PC-9 (cell line): ENCODE measurements at regions not wholly inside any gene's neighbourhood (a gene's known extent, or its start where the extent isn't known, plus 50 kb on each side); places are given as distances from the start of the nearest gene placed in this dataset.

ENCODE experiments used
- BruUV-seq: library from RNA; stranded (reverse); fragments of 400-500 nt; replicated peaks from 2 replicates; lab custom pipeline; 2021; lab: Mats Ljungman, UMichigan
- CTCF ChIA-PET: fragments of 300-600 bp; sonication (Branson Sonifier 250); formaldehyde crosslinking; loops from one replicate; lab custom pipeline; 2022; ENCODE audit warnings: antibody characterized with exemption; lab: Charles Lee
- POLR2A ChIA-PET: fragments of 300-600 bp; sonication (Branson Sonifier 250); formaldehyde crosslinking; loops from one replicate; lab custom pipeline; 2022; ENCODE audit warnings: antibody characterized with exemption; ENCODE audit not compliant: unreplicated experiment; lab: Charles Lee
- DNase-seq, 2 experiments: peaks; one replicate each; pipeline versions ENCODE4 v3.0.0 to v3.0.0-alpha.2; 2015 to 2022; ENCODE audit warnings: mixed read lengths in 1 of 2
- H2AFZ ChIP-seq: fragments of 200-600 bp; sonication (generic); 2 replicates; pipeline ENCODE4 v1.8.1; 2017; ENCODE audit warnings: antibody characterized with exemption
- H3F3A ChIP-seq: fragments of 200-600 bp; sonication (generic); 2 replicates; pipeline ENCODE4 v1.8.1; 2017; ENCODE audit warnings: antibody characterized with exemption, mild to moderate bottlenecking, low read depth; ENCODE audit not compliant: insufficient read depth
- H3K27ac ChIP-seq: fragments of 200-600 bp; sonication (generic); 2 replicates; pipeline ENCODE4 v1.6.1; 2016; ENCODE audit warnings: mixed run types
- H3K27me3 ChIP-seq: fragments of 200-600 bp; sonication (generic); 2 replicates; pipeline ENCODE4 v1.6.1; 2016; ENCODE audit warnings: low read depth, mixed run types; ENCODE audit not compliant: insufficient read depth
- H3K36me3 ChIP-seq: fragments of 200-600 bp; sonication (generic); 2 replicates; pipeline ENCODE4 v1.6.1; 2016; ENCODE audit warnings: low read depth, mixed run types
- H3K4me1 ChIP-seq: fragments of 200-600 bp; sonication (generic); replicated peaks from 2 replicates; pipeline ENCODE4 v1.6.1; 2016; ENCODE audit warnings: mixed run types; ENCODE audit not compliant: insufficient read depth
- H3K4me2 ChIP-seq: fragments of 200-600 bp; sonication (generic); 2 replicates; pipeline ENCODE4 v1.6.1; 2017; ENCODE audit warnings: mixed run types
- H3K4me3 ChIP-seq: fragments of 200-600 bp; sonication (generic); 2 replicates; pipeline ENCODE4 v1.6.1; 2016; ENCODE audit warnings: mixed run types
- H3K79me2 ChIP-seq: fragments of 200-600 bp; sonication (generic); 2 replicates; pipeline ENCODE4 v1.6.1; 2017; ENCODE audit warnings: low read depth, mixed run types
- H3K9me2 ChIP-seq: fragments of 200-600 bp; sonication (generic); 2 replicates; pipeline ENCODE4 v1.8.1; 2017; ENCODE audit warnings: mild to moderate bottlenecking; ENCODE audit not compliant: insufficient read depth
- H3K9me3 ChIP-seq: fragments of 200-600 bp; sonication (generic); 2 replicates; pipeline ENCODE4 v1.8.1; 2016; ENCODE audit warnings: low read depth; ENCODE audit not compliant: insufficient read depth
- H4K20me1 ChIP-seq: fragments of 200-600 bp; sonication (generic); 2 replicates; pipeline ENCODE4 v1.8.1; 2017; ENCODE audit not compliant: insufficient read depth
- EZH2 ChIP-seq: fragments of 200-600 bp; sonication (generic); IDR thresholded peaks from 2 replicates; pipeline ENCODE4 v1.8.0; 2017; ENCODE audit warnings: antibody characterized with exemption, low read depth
- intact Hi-C: fragments of 100-400 bp; cut with micrococcal nuclease; formaldehyde crosslinking; loops from one replicate; pipeline ENCODE4 v1.10.0; 2022; ENCODE audit not compliant: unreplicated experiment
- TF ChIP-seq, protein P1 (sequence below): fragments of 200-600 bp; sonication (generic); conservative IDR thresholded peaks from 2 replicates; pipeline ENCODE4 v1.6.1; 2017; ENCODE audit warnings: mixed run types, antibody characterized with exemption, mild to moderate bottlenecking, moderate library complexity

DNA sequence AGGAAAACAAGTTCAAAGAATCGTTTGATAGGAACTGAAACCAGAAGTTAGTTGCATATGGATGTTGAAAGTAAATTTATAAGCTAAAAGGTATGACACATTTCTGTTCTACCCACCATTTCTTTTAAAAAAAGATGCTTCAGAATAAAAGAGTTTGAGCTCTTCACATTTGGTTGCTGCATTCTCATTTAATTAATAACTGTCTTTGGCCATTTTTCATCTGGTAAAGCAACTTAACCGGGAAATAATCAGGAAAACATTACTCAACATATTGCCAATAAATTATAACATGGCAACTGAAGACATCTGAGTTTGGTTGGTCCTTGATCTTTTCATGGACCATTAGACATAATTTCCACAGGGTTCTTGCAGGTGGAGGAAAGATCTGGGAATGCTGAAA lies 180.2 kb upstream of the TWIST2 start:
- intact Hi-C loops, result no loop called here
- TF ChIP-seq, protein P1, sequence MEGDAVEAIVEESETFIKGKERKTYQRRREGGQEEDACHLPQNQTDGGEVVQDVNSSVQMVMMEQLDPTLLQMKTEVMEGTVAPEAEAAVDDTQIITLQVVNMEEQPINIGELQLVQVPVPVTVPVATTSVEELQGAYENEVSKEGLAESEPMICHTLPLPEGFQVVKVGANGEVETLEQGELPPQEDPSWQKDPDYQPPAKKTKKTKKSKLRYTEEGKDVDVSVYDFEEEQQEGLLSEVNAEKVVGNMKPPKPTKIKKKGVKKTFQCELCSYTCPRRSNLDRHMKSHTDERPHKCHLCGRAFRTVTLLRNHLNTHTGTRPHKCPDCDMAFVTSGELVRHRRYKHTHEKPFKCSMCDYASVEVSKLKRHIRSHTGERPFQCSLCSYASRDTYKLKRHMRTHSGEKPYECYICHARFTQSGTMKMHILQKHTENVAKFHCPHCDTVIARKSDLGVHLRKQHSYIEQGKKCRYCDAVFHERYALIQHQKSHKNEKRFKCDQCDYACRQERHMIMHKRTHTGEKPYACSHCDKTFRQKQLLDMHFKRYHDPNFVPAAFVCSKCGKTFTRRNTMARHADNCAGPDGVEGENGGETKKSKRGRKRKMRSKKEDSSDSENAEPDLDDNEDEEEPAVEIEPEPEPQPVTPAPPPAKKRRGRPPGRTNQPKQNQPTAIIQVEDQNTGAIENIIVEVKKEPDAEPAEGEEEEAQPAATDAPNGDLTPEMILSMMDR, result no peak
- no peak for TF ChIP-seq EZH2
- H3K4me2 ChIP-seq, result no peak overlapping the region
- peaks cover 46% of the 10 kb centered on the region for H3K27me3 ChIP-seq
- no peaks in the 10 kb centered on the region for H3K4me1 ChIP-seq
- no peaks in the 10 kb centered on the region for H4K20me1 ChIP-seq
- H3K4me3 ChIP-seq, result no peak overlapping the region
- DNase-seq, result no peak
- POLR2A ChIA-PET, result interaction anchor here (0.7 kb wide), 1 partner anchor 39 kb away, joined by 3 read pairs; no protein-coding TSS in a partner anchor
- H3K36me3 ChIP-seq, result no peaks in the 10 kb centered on the region
- no peaks in the 10 kb centered on the region for H3K9me2 ChIP-seq
- no TSS peak for BruUV-seq
- no peaks in the 10 kb centered on the region for H3K79me2 ChIP-seq
- CTCF ChIA-PET, result no interaction called here
- no peak overlapping the region for H2AFZ ChIP-seq
- no peaks in the 10 kb centered on the region for H3F3A ChIP-seq
- no peak overlapping the region for H3K27ac ChIP-seq
- 0 out of 2 replicates have a peak, but pooled peaks cover 5% of the 10 kb centered on the region for H3K9me3 ChIP-seq

DNA sequence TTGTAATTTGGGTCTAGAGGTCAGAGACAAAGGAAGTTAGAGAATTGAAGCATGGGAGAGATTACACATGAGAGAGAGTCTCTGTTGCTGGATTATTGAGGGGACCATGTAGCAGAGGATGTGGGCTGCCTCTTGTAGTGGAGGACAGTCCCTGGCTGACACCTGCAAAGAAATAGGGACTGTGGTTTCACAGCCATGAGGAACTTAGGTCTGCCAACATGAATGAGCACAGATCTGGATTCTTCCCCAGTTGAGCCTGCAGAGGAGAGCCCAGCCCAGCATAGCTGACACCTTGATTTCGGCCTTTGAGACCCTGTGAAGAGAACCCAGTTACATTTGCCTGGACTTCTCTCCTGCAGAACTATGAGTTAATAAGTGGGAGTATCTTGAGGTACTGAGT lies 179.5 kb upstream of the TWIST2 start:
- DNase-seq, result no peak

DNA sequence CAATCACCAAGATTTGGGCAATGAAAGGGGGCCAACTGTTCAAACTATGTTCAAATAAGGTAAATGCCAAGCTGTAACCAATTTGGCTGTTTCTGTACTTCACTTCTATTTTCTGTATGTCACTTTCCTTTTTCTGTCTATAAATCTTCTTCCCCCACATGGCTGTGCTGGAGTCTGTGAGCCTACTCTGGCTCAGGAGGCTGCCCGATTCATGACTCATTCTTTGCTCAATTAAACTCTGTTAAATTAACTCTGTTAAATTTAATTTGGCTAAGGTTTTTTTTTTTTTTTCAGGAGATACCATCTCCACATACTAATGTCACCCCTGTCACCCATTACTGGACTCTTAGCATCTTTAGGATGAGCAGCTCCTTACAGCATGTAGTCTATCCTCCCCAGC lies 178.8 kb upstream of the TWIST2 start:
- POLR2A ChIA-PET, result no interaction called here
- no peak overlapping the region for H3K27ac ChIP-seq
- no peaks in the 10 kb centered on the region for H4K20me1 ChIP-seq
- H3F3A ChIP-seq, result no peaks in the 10 kb centered on the region
- H3K4me2 ChIP-seq, result no peak overlapping the region
- BruUV-seq, result no TSS peak
- H3K36me3 ChIP-seq, result no peaks in the 10 kb centered on the region
- H3K4me3 ChIP-seq, result no peak overlapping the region
- H3K79me2 ChIP-seq, result no peaks in the 10 kb centered on the region
- H3K9me2 ChIP-seq, result no peaks in the 10 kb centered on the region
- DNase-seq, result no peak
- peaks cover 38% of the 10 kb centered on the region for H3K27me3 ChIP-seq
- H3K4me1 ChIP-seq, result no peaks in the 10 kb centered on the region
- CTCF ChIA-PET, result no interaction called here
- 0 out of 2 replicates have a peak, but pooled peaks cover 5% of the 10 kb centered on the region for H3K9me3 ChIP-seq
- H2AFZ ChIP-seq, result no peak overlapping the region
- intact Hi-C loops, result no loop called here
- TF ChIP-seq EZH2, result no peak
- TF ChIP-seq, protein P1, result no peak

More for the DNA sequence above, 179.5 kb upstream of the TWIST2 start:
- no peaks in the 10 kb centered on the region for H3F3A ChIP-seq
- H3K4me3 ChIP-seq, result no peak overlapping the region
- no peaks in the 10 kb centered on the region for H4K20me1 ChIP-seq
- ChIA-PET CTCF (no interaction called here), POLR2A (no interaction called here)
- no peak overlapping the region for H2AFZ ChIP-seq
- no peak for TF ChIP-seq EZH2
- TF ChIP-seq, protein P1, result no peak
- BruUV-seq, result no TSS peak
- peaks cover 42% of the 10 kb centered on the region for H3K27me3 ChIP-seq
- intact Hi-C loops, result no loop called here
- H3K4me1 ChIP-seq, result no peaks in the 10 kb centered on the region
- H3K79me2 ChIP-seq, result no peaks in the 10 kb centered on the region
- no peaks in the 10 kb centered on the region for H3K36me3 ChIP-seq
- H3K27ac ChIP-seq, result no peak overlapping the region
- no peak overlapping the region for H3K4me2 ChIP-seq
- H3K9me2 ChIP-seq, result no peaks in the 10 kb centered on the region
- 0 out of 2 replicates have a peak, but pooled peaks cover 5% of the 10 kb centered on the region for H3K9me3 ChIP-seq
